OCI-LY7 (cell line): ENCODE measurements at regions not wholly inside any gene's neighbourhood (a gene's known extent, or its start where the extent isn't known, plus 50 kb on each side); places are given as distances from the start of the nearest gene placed in this dataset.

Experiments used
- CTCF ChIP-seq: fragments of 200-600 bp; sonication (generic); conservative IDR thresholded peaks from 2 replicates; pipeline ENCODE4 v1.5.1; 2014; ENCODE audit warnings: mild to moderate bottlenecking, antibody characterized with exemption, low read length, moderate library complexity, mixed read lengths
- EZH2phosphoT487 ChIP-seq: fragments of 200-600 bp; sonication (generic); IDR thresholded peaks from 2 replicates; pipeline ENCODE4 v1.6.1; 2018; ENCODE audit warnings: low read depth, borderline replicate concordance, mild to moderate bottlenecking, mixed run types, antibody characterized with exemption, low read length, moderate library complexity, mixed read lengths

- TF ChIP-seq CTCF (no peak), EZH2phosphoT487 (no peak)
Observed at GRCh38 chr1:29664711-29665110, 428.4 kb downstream of the PTPRU start.
